B cell (primary cell): ENCODE measurements at regions not wholly inside any gene's neighbourhood (a gene's known extent, or its start where the extent isn't known, plus 50 kb on each side); places are given as distances from the start of the nearest gene placed in this dataset.

ENCODE experiments used
- ATAC-seq: fragments of 200-7000 bp; cut with Tn5 transposase; one replicate; pipeline ENCODE4 v1.10.0; 2021; ENCODE audit warnings: low read depth, mild to moderate bottlenecking, moderate number of reproducible peaks, moderate library complexity
- CTCF ChIA-PET: fragments of 350-600 bp; sonication (Branson Sonifier 250); formaldehyde crosslinking; loops from one replicate; lab custom pipeline; 2021; ENCODE audit warnings: antibody characterized with exemption, inconsistent platforms; lab: Charles Lee
- POLR2A ChIA-PET: fragments of 350-600 bp; sonication (Branson Sonifier 250); formaldehyde crosslinking; loops from one replicate; lab custom pipeline; 2021; ENCODE audit warnings: antibody characterized with exemption; lab: Charles Lee
- DNase-seq: peaks from one replicate; pipeline ENCODE4 v3.0.0; 2013
- H2AFZ ChIP-seq: 2 replicates; pipeline ENCODE4 v1.6.1; 2012; ENCODE audit warnings: mild to moderate bottlenecking, low read depth, low read length; ENCODE audit not compliant: insufficient read depth, poor library complexity, severe bottlenecking
- H3K27ac ChIP-seq, 2 donors: 1 replicate in 1 of 2; 2 replicates in 1 of 2; pipeline ENCODE4 v1.5.1; 2012 to 2013; ENCODE audit warnings: low read length in 2 of 2, mild to moderate bottlenecking in 2 of 2, moderate library complexity in 1 of 2
- H3K27me3 ChIP-seq, 4 experiments: fragments of 200-600 bp in 1 of 4; sonication (generic) in 1 of 4; replicated peaks in 1 of 4; 1 replicate in 2 of 4; 2 replicates in 2 of 4; pipeline versions ENCODE4 v1.6.1 to v1.7.0; 2013 to 2016; ENCODE audit warnings: low read length in 3 of 4, mild to moderate bottlenecking in 2 of 4, mixed read lengths in 1 of 4, moderate library complexity in 1 of 4; ENCODE audit not compliant: insufficient read depth in 4 of 4, control insufficient read depth in 3 of 4; ENCODE audit errors: control extremely low read depth in 1 of 4
- H3K36me3 ChIP-seq, 2 experiments: replicated peaks in 1 of 2; 1 replicate in 1 of 2; 2 replicates in 1 of 2; pipeline versions ENCODE4 v1.6.1 to v1.7.1; 2013; ENCODE audit warnings: low read length in 1 of 2; ENCODE audit not compliant: insufficient read depth in 2 of 2, control insufficient read depth in 1 of 2; ENCODE audit errors: control extremely low read depth in 1 of 2, extremely low read depth in 1 of 2
- H3K4me1 ChIP-seq, 2 donors: fragments of 200-600 bp in 1 of 2; sonication (generic) in 1 of 2; 1 replicate in 1 of 2; 2 replicates in 1 of 2; pipeline versions ENCODE4 v1.5.1 to v1.6.1; 2013 to 2017; ENCODE audit warnings: low read length in 2 of 2; ENCODE audit not compliant: control insufficient read depth in 2 of 2, insufficient read depth in 2 of 2
- H3K4me2 ChIP-seq: replicated peaks from 2 replicates; pipeline ENCODE3; 2012; ENCODE audit warnings: mild to moderate bottlenecking, low read depth, low read length; ENCODE audit not compliant: poor library complexity, severe bottlenecking
- H3K4me3 ChIP-seq, 5 experiments: fragments of 200-600 bp in 1 of 5; sonication (generic) in 1 of 5; 1 replicate in 3 of 5; 2 replicates in 2 of 5; pipeline versions ENCODE4 v1.5.1 to v1.7.0; 2011 to 2016; ENCODE audit warnings: low read length in 4 of 5, mild to moderate bottlenecking in 4 of 5, low read depth in 2 of 5, control low read depth in 1 of 5, moderate library complexity in 1 of 5; ENCODE audit not compliant: insufficient read depth in 1 of 5; ENCODE audit errors: control extremely low read depth in 1 of 5, extremely low read depth in 1 of 5
- H3K79me2 ChIP-seq: fragments of 200-600 bp; sonication (generic); one replicate; pipeline ENCODE4 v1.6.0; 2016; ENCODE audit warnings: low read length; ENCODE audit not compliant: control insufficient read depth, insufficient read depth
- H3K9ac ChIP-seq: fragments of 200-600 bp; sonication (generic); 2 replicates; pipeline ENCODE4 v1.6.1; 2017; ENCODE audit warnings: mild to moderate bottlenecking, low read length, moderate library complexity
- H3K9me3 ChIP-seq, 3 donors: one replicate each; pipeline versions ENCODE4 v1.6.1 to v1.7.1; 2013; ENCODE audit warnings: low read length in 2 of 3; ENCODE audit not compliant: control insufficient read depth in 2 of 3, insufficient read depth in 1 of 3; ENCODE audit errors: control extremely low read depth in 1 of 3
- H4K20me1 ChIP-seq: 2 replicates; pipeline ENCODE4 v1.6.0; 2012; ENCODE audit warnings: mild to moderate bottlenecking, low read length; ENCODE audit not compliant: insufficient read depth, control insufficient read depth, poor library complexity, severe bottlenecking
- H3K27ac Mint-ChIP-seq: one replicate; pipeline ENCODE4 v1.8.0; 2021; ENCODE audit warnings: mixed read lengths
- H3K27me3 Mint-ChIP-seq: one replicate; pipeline ENCODE4 v1.8.0; 2021; ENCODE audit warnings: mixed read lengths
- H3K4me1 Mint-ChIP-seq: one replicate; pipeline ENCODE4 v1.8.0; 2021; ENCODE audit warnings: mixed read lengths
- H3K4me3 Mint-ChIP-seq: one replicate; pipeline ENCODE4 v1.8.0; 2021; ENCODE audit warnings: mixed read lengths
- H3K9me3 Mint-ChIP-seq: one replicate; pipeline ENCODE4 v1.8.0; 2022; ENCODE audit warnings: mixed read lengths; ENCODE audit not compliant: insufficient read depth
- CTCF ChIP-seq: fragments of 200-600 bp; IDR thresholded peaks from one replicate; pipeline ENCODE4 v1.8.0; 2022; ENCODE audit warnings: antibody characterized with exemption, mild to moderate bottlenecking
- EZH2 ChIP-seq: IDR thresholded peaks from 2 replicates; pipeline ENCODE4 v1.6.1; 2012; ENCODE audit warnings: borderline replicate concordance, low read depth, mild to moderate bottlenecking, moderate library complexity, low read length; ENCODE audit not compliant: insufficient read depth, poor library complexity, severe bottlenecking
- WGBS: methylation state at CpG from one replicate; pipeline ENCODE4 v1.1.5; 2013; ENCODE audit warnings: missing lambda C conversion rate; ENCODE audit not compliant: insufficient coverage; 5-methylcytosine and 5-hydroxymethylcytosine counted together
- intact Hi-C: fragments of 100-400 bp; cut with micrococcal nuclease; formaldehyde crosslinking; loops from one replicate; pipeline ENCODE4 v1.10.0; 2022

GRCh38 chr14:86013641-86014040 is 483.7 kb downstream of the FLRT2 start:
- no peak overlapping the region for H3K4me3 Mint-ChIP-seq
- no peaks in the 10 kb centered on the region for H3K4me1 ChIP-seq
- H3K4me1 Mint-ChIP-seq, result peaks cover 1% of the 10 kb centered on the region
- H3K79me2 ChIP-seq, result no peaks in the 10 kb centered on the region
- no peak overlapping the region for H3K27ac Mint-ChIP-seq
- no peaks in the 10 kb centered on the region for H3K9me3 ChIP-seq
- H2AFZ ChIP-seq, result no peak overlapping the region
- ChIA-PET POLR2A (no interaction called here), CTCF (no interaction called here)
- no peak overlapping the region for H3K27ac ChIP-seq
- H3K4me2 ChIP-seq, result no peak overlapping the region
- H3K9ac ChIP-seq, result no peak overlapping the region
- H3K27me3 ChIP-seq, result no peaks in the 10 kb centered on the region
- no peaks in the 10 kb centered on the region for H3K9me3 Mint-ChIP-seq
- intact Hi-C loops, result no loop called here
- DNase-seq, result no peak
- no peaks in the 10 kb centered on the region for H3K36me3 ChIP-seq
- no peaks in the 10 kb centered on the region for H4K20me1 ChIP-seq
- no peak overlapping the region for H3K4me3 ChIP-seq
- no peak for ATAC-seq
- TF ChIP-seq CTCF (no peak), EZH2 (no peak)
- no peaks in the 10 kb centered on the region for H3K27me3 Mint-ChIP-seq
- no CpG with 5 or more reads among the region's 3 CpGs for WGBS

- H4K20me1 ChIP-seq, result no peaks in the 10 kb centered on the region
- no peak overlapping the region for H2AFZ ChIP-seq
- peaks cover 1% of the 10 kb centered on the region for H3K4me1 Mint-ChIP-seq
- H3K9ac ChIP-seq, result no peak overlapping the region
- H3K27me3 ChIP-seq, result no peaks in the 10 kb centered on the region
- ChIA-PET CTCF (no interaction called here), POLR2A (no interaction called here)
- no peaks in the 10 kb centered on the region for H3K4me1 ChIP-seq
- intact Hi-C loops, result no loop called here
- no CpG with 5 or more reads among the region's 1 CpG for WGBS
- ATAC-seq (no peak), DNase-seq (no peak)
- no peak overlapping the region for H3K4me3 ChIP-seq
- no peak overlapping the region for H3K27ac Mint-ChIP-seq
- no peaks in the 10 kb centered on the region for H3K79me2 ChIP-seq
- TF ChIP-seq CTCF, result no peak
- TF ChIP-seq EZH2, result no peak
- H3K27ac ChIP-seq, result no peak overlapping the region
- no peaks in the 10 kb centered on the region for H3K9me3 ChIP-seq
- H3K36me3 ChIP-seq, result no peaks in the 10 kb centered on the region
- H3K9me3 Mint-ChIP-seq, result no peaks in the 10 kb centered on the region
- no peak overlapping the region for H3K4me3 Mint-ChIP-seq
- no peaks in the 10 kb centered on the region for H3K27me3 Mint-ChIP-seq
- H3K4me2 ChIP-seq, result no peak overlapping the region
Measured at GRCh38 chr14:86012461-86012860, 482.5 kb downstream of the FLRT2 start.
